K562 (cell line): ENCODE measurements at regions not wholly inside any gene's neighbourhood (a gene's known extent, or its start where the extent isn't known, plus 50 kb on each side); places are given as distances from the start of the nearest gene placed in this dataset.

Source experiments
- ATAC-seq: fragments of 200-7000 bp; cut with Tn5 transposase; 3 replicates; pipeline ENCODE4 v1.9.1; 2020; ENCODE audit warnings: moderate library complexity
- BruUV-seq: library from RNA; stranded (reverse); fragments of 400-500 nt; replicated peaks from 2 replicates; lab custom pipeline; 2021; lab: Mats Ljungman, UMichigan
- CTCF ChIA-PET: fragments of 300-600 bp; formaldehyde crosslinking; extraction: SDS; loops from one replicate; lab custom pipeline; 2021; ENCODE audit warnings: low intra/inter-chr PET ratio; lab: Yijun Ruan, JAX
- POLR2A ChIA-PET: fragments of 300-600, 350-650 bp; sonication (Branson Sonifier 250); formaldehyde crosslinking; extraction: SDS; loops from one replicate; lab custom pipeline; 2021; ENCODE audit warnings: antibody characterized with exemption, inconsistent platforms; lab: Yijun Ruan, JAX
- DNase-seq, 4 experiments: peaks; one replicate each; pipeline versions ENCODE4 v3.0.0 to v3.0.0-alpha.2; 2011 to 2018; ENCODE audit warnings: low spot score in 3 of 4, mixed read lengths in 3 of 4; ENCODE audit errors: extremely low read depth in 1 of 4
- FAIRE-seq: peaks from 2 replicates; lab custom pipeline; 2011; peaks lifted over from hg19 to GRCh38; lab: Jason Lieb, UNC
- H2AFZ ChIP-seq: 2 replicates; pipeline ENCODE4 v1.6.0; 2011; ENCODE audit warnings: low read depth, low read length, control low read depth, inconsistent platforms
- H3K27ac ChIP-seq: fragments of 200-600 bp; 3 replicates; pipeline ENCODE4 v1.8.0; 2011; ENCODE audit warnings: low read depth, mild to moderate bottlenecking, control low read depth, inconsistent platforms, low read length, moderate library complexity, mixed read lengths; ENCODE audit errors: extremely low read depth
- H3K27me3 ChIP-seq, 2 experiments: fragments of 300-600 bp in 1 of 2; 2 replicates in 1 of 2; 3 replicates in 1 of 2; pipeline versions ENCODE4 v1.6.0 to v1.8.0; 2011; ENCODE audit warnings: inconsistent platforms in 2 of 2, low read length in 2 of 2, mild to moderate bottlenecking in 1 of 2, mixed read lengths in 1 of 2, moderate library complexity in 1 of 2; ENCODE audit not compliant: control insufficient read depth in 2 of 2, insufficient read depth in 2 of 2
- H3K36me3 ChIP-seq: fragments of 300-600 bp; 3 replicates; pipeline ENCODE4 v1.8.0; 2011; ENCODE audit warnings: mild to moderate bottlenecking, low read length, inconsistent platforms; ENCODE audit not compliant: control insufficient read depth, insufficient read depth
- H3K4me1 ChIP-seq, 2 experiments: fragments of 200-600 bp in 1 of 2; replicated peaks in 1 of 2; 2 replicates in 1 of 2; 3 replicates in 1 of 2; pipeline versions ENCODE4 v1.5.1 to v1.8.0; 2011; ENCODE audit warnings: inconsistent platforms in 2 of 2, low read length in 2 of 2, mild to moderate bottlenecking in 1 of 2, mixed read lengths in 1 of 2, moderate library complexity in 1 of 2; ENCODE audit not compliant: control insufficient read depth in 2 of 2, insufficient read depth in 2 of 2
- H3K4me2 ChIP-seq: 2 replicates; pipeline ENCODE4 v1.6.1; 2011; ENCODE audit warnings: low read length, control low read depth, inconsistent platforms, mixed read lengths; ENCODE audit not compliant: insufficient read depth
- H3K4me3 ChIP-seq: fragments of 200-600 bp; sonication (generic), shearing (Covaris generic); 2 replicates; pipeline ENCODE4 v1.5.1; 2016; ENCODE audit warnings: control low read depth, inconsistent platforms
- H3K79me2 ChIP-seq: fragments of 200-600 bp; 3 replicates; pipeline ENCODE4 v1.8.0; 2011; ENCODE audit warnings: low read length, inconsistent platforms; ENCODE audit not compliant: control insufficient read depth, insufficient read depth
- H3K9ac ChIP-seq, 2 experiments: 2 replicates each; pipeline versions ENCODE4 v1.6.0 to v1.6.1; 2011; ENCODE audit warnings: low read depth in 2 of 2, low read length in 2 of 2, control low read depth in 1 of 2, inconsistent platforms in 1 of 2, mild to moderate bottlenecking in 1 of 2, mixed read lengths in 1 of 2; ENCODE audit not compliant: insufficient read depth in 1 of 2
- H3K9me1 ChIP-seq: one replicate; pipeline ENCODE4 v1.6.0; 2011; ENCODE audit warnings: inconsistent platforms, mild to moderate bottlenecking, low read length, moderate library complexity; ENCODE audit not compliant: control insufficient read depth, insufficient read depth
- H3K9me3 ChIP-seq: replicated peaks from 2 replicates; pipeline ENCODE4 v1.5.1; 2011; ENCODE audit warnings: low read depth, low read length, inconsistent platforms; ENCODE audit not compliant: control insufficient read depth, insufficient read depth
- H4K20me1 ChIP-seq: replicated peaks from 2 replicates; pipeline ENCODE4 v1.6.1; 2011; ENCODE audit warnings: low read length, inconsistent platforms, mixed read lengths; ENCODE audit not compliant: control insufficient read depth, insufficient read depth
- CEBPB ChIP-seq: fragments of 450-650 bp; IDR thresholded peaks from 2 replicates; pipeline ENCODE4 v1.6.1; 2016; ENCODE audit warnings: missing genetic modification characterization, missing compliant biosample characterization
- ELK1 ChIP-seq: sonication (generic); formaldehyde crosslinking; IDR thresholded peaks from 2 replicates; pipeline ENCODE4 v1.8.1; 2022; ENCODE audit warnings: missing genetic modification reagents
- ERF ChIP-seq: fragments of 450-650 bp; formaldehyde crosslinking; IDR thresholded peaks from 2 replicates; pipeline ENCODE4 v1.4.0; 2020; ENCODE audit warnings: mild to moderate bottlenecking, mixed read lengths
- ETV1 ChIP-seq: fragments of 450-650 bp; conservative IDR thresholded peaks from 2 replicates; pipeline ENCODE4 v1.6.1; 2016; ENCODE audit warnings: missing genetic modification characterization, control low read depth, low read depth, missing compliant biosample characterization
- GABPB1 ChIP-seq: sonication (generic); formaldehyde crosslinking; IDR thresholded peaks from 2 replicates; pipeline ENCODE4 v1.8.0; 2022; ENCODE audit warnings: mild to moderate bottlenecking, missing genetic modification reagents
- MAX ChIP-seq: sonication (generic); formaldehyde crosslinking; IDR thresholded peaks from 2 replicates; pipeline ENCODE4 v1.9.0; 2022; ENCODE audit warnings: mild to moderate bottlenecking, missing genetic modification reagents
- TRIM24 ChIP-seq, 2 experiments: fragments of 450-650 bp; IDR thresholded peaks; 2 replicates each; pipeline ENCODE4 v1.6.1; 2016
- ZBTB11 ChIP-seq, 3 experiments: fragments of 200-800 bp in 1 of 3; fragments of 250-450 bp in 1 of 3; fragments of 450-650 bp in 1 of 3; sonication (Bioruptor Pico) in 1 of 3; sonication (Bioruptor generic) in 1 of 3; formaldehyde crosslinking in 1 of 3; IDR thresholded peaks; 2 replicates each; pipeline versions ENCODE4 v1.6.1 to v1.8.0; 2016 to 2022; ENCODE audit warnings: mild to moderate bottlenecking in 2 of 3, missing genetic modification characterization in 2 of 3, missing compliant biosample characterization in 1 of 3, moderate library complexity in 1 of 3
- ZBTB7A ChIP-seq: IDR thresholded peaks from 2 replicates; pipeline ENCODE4 v1.6.1; 2011; ENCODE audit warnings: low read depth, mild to moderate bottlenecking, low read length, moderate library complexity, borderline replicate concordance; ENCODE audit not compliant: control insufficient read depth
- ZFP36 ChIP-seq: fragments of 150-350 bp; IDR thresholded peaks from 2 replicates; pipeline ENCODE4 v1.6.1; 2018; ENCODE audit warnings: low read length, low read depth; ENCODE audit not compliant: partially characterized antibody
- ZNF184 ChIP-seq: sonication (generic); formaldehyde crosslinking; IDR thresholded peaks from 2 replicates; pipeline ENCODE4 v1.5.0; 2020; ENCODE audit warnings: missing genetic modification reagents
- ZNF3 ChIP-seq: fragments of 250-450 bp; sonication (Bioruptor Pico); IDR thresholded peaks from 2 replicates; pipeline ENCODE4 v1.5.0; 2021; ENCODE audit warnings: mild to moderate bottlenecking, moderate library complexity
- ZNF589 ChIP-seq: fragments of 200-800 bp; sonication (Bioruptor generic); IDR thresholded peaks from 2 replicates; pipeline ENCODE4 v1.6.1; 2016; ENCODE audit warnings: low read depth, missing genetic modification characterization, missing compliant biosample characterization
- ZNF592 ChIP-seq: fragments of 450-650 bp; IDR thresholded peaks from 2 replicates; pipeline ENCODE4 v1.6.1; 2017; ENCODE audit warnings: antibody characterized with exemption, mild to moderate bottlenecking
- WGBS: fragments of 100-300 bp; shearing (Covaris generic); methylation state at CpG from one replicate; pipeline ENCODE4 v1.1.6; 2016; ENCODE audit warnings: low coverage, mixed read lengths; ENCODE audit not compliant: insufficient coverage; ENCODE audit errors: missing lambda C conversion rate; 5-methylcytosine and 5-hydroxymethylcytosine counted together
- in situ Hi-C: fragments of 300-500 bp; cut with MboI; formaldehyde crosslinking; loops from 4 replicates; pipeline ENCODE4 v1.15.0; 2018; ENCODE audit warnings: inconsistent platforms, mixed read lengths
- intact Hi-C: fragments of 100-400 bp; cut with micrococcal nuclease; formaldehyde crosslinking; loops from 2 replicates; pipeline ENCODE4 v1.14.2; 2022

GRCh38 chr9:108039493-108039892, 549.9 kb upstream of the KLF4 start:
- Histone ChIP-seq H3K27ac (no peak overlapping the region), H3K4me1 (peaks cover 0 to 12% of the 10 kb centered on the region in 2 experiments; a peak in 3 of 5 replicates), H3K79me2 (no peaks in the 10 kb centered on the region), H3K9me3 (no peaks in the 10 kb centered on the region; the same call in 1 of the 2 replicates), H2AFZ (no peak overlapping the region), H3K27me3 (no peaks in the 10 kb centered on the region), H3K9me1 (no peaks in the 10 kb centered on the region), H3K4me3 (no peak overlapping the region), H3K36me3 (no peaks in the 10 kb centered on the region), H3K4me2 (no peak overlapping the region), H4K20me1 (no peaks in the 10 kb centered on the region), H3K9ac (no peak overlapping the region)
- no peak for ATAC-seq
- DNase-seq, result no peak
- intact Hi-C loops (no loop called here), in situ Hi-C loops (no loop called here)
- BruUV-seq, result no TSS peak
- CTCF ChIA-PET, result no interaction called here
- FAIRE-seq, result no peak
- POLR2A ChIA-PET, result interaction anchor here (0.9 kb wide), 2 partner anchors 10 to 14 kb away, joined by 4 read pairs; no protein-coding TSS in a partner anchor
- WGBS, result 25% methylated on average over 1 of the region's 1 CpG
- no peak for TF ChIP-seq ZBTB7A
- TF ChIP-seq ZFP36, result no peak
- TF ChIP-seq ZNF589, result no peak
- no peak for TF ChIP-seq ZNF592
- TF ChIP-seq ERF (CRISPR knock-in tag), result no peak
- peak; percentile 67 to 72; a peak in 2 of 4 replicates for TF ChIP-seq TRIM24 (IDR thresholded peaks at IDR 0.05)
- no peak for TF ChIP-seq ZNF3
- TF ChIP-seq CEBPB (tag), result peak; percentile 96
- no peak for TF ChIP-seq ZNF184
- TF ChIP-seq ELK1, result no peak
- no peak for TF ChIP-seq ZBTB11 (CRISPR knock-in tag; IDR thresholded peaks at IDR 0.05)
- no peak for TF ChIP-seq GABPB1 (CRISPR knock-in tag)
- no peak for TF ChIP-seq ETV1 (tag)
- TF ChIP-seq MAX (CRISPR knock-in tag), result no peak
